ENCODE measurements at regions not wholly inside any gene's neighbourhood (a gene's known extent, or its start where the extent isn't known, plus 50 kb on each side); places are given as distances from the start of the nearest gene placed in this dataset.
"Not testable (repeated sequence)": the region's sequence is repeated elsewhere in the genome, so short reads cannot be mapped to it uniquely, and the experiment has no call there.

- CTCF ChIA-PET, result no interaction called here
- POLR2A ChIA-PET, result no interaction called here
Measured at GRCh38 chr18:34521040-34521439, 189.1 kb upstream of the DTNA start.

- ChIA-PET POLR2A (no interaction called here), CTCF (no interaction called here)
Measured at GRCh38 chr18:34522603-34523002, 187.5 kb upstream of the DTNA start.

- POLR2A ChIA-PET, result no interaction called here
- CTCF ChIA-PET, result no interaction called here
Measured at GRCh38 chr18:34525244-34525643, 184.9 kb upstream of the DTNA start.

GRCh38 chr18:34528177-34528576, 181.9 kb upstream of the DTNA start:
- ChIA-PET CTCF (no interaction called here), POLR2A (no interaction called here)

GRCh38 chr18:34529358-34530335, 180.5 kb upstream of the DTNA start:
- CTCF ChIA-PET, result no interaction called here
- POLR2A ChIA-PET, result no interaction called here

- ChIA-PET POLR2A (no interaction called here), CTCF (no interaction called here)
Measured at GRCh38 chr18:34531110-34531509, 179.0 kb upstream of the DTNA start.

- POLR2A ChIA-PET, CTCF ChIA-PET: not testable (repeated sequence)
Measured at GRCh38 chr18:34534642-34535041, 175.5 kb upstream of the DTNA start.

- ChIA-PET POLR2A (no interaction called here), CTCF (no interaction called here)
Measured at GRCh38 chr18:34540897-34541296, 169.2 kb upstream of the DTNA start.

GRCh38 chr18:34542625-34543024, 167.5 kb upstream of the DTNA start:
- POLR2A ChIA-PET, result no interaction called here
- CTCF ChIA-PET, result no interaction called here

- ChIA-PET POLR2A (no interaction called here), CTCF (no interaction called here)
Measured at GRCh38 chr18:34543356-34543755, 166.7 kb upstream of the DTNA start.

GRCh38 chr18:34543945-34544344, 166.2 kb upstream of the DTNA start:
- CTCF ChIA-PET, result no interaction called here
- POLR2A ChIA-PET, result no interaction called here

- CTCF ChIA-PET, result no interaction called here
Measured at GRCh38 chr18:34544930-34545329, 165.2 kb upstream of the DTNA start.

GRCh38 chr18:34548120-34548972, 161.8 kb upstream of the DTNA start:
- ChIA-PET POLR2A (no interaction called here), CTCF (no interaction called here)

More at GRCh38 chr18:34544930-34545329, 165.2 kb upstream of the DTNA start:
- POLR2A ChIA-PET, result no interaction called here

GRCh38 chr18:34548973-34549294, 161.2 kb upstream of the DTNA start:
- POLR2A ChIA-PET, result no interaction called here
- CTCF ChIA-PET, result no interaction called here

- ChIA-PET POLR2A (no interaction called here), CTCF (no interaction called here)
Measured at GRCh38 chr18:34549367-34549766, 160.7 kb upstream of the DTNA start.

GRCh38 chr18:34550156-34550555, 159.9 kb upstream of the DTNA start:
- ChIA-PET POLR2A (no interaction called here), CTCF (no interaction called here)

GRCh38 chr18:34550902-34551301, 159.2 kb upstream of the DTNA start:
- CTCF ChIA-PET, result no interaction called here
- POLR2A ChIA-PET, result no interaction called here

- ChIA-PET POLR2A (no interaction called here), CTCF (no interaction called here)
Measured at GRCh38 chr18:34551824-34552223, 158.3 kb upstream of the DTNA start.

GRCh38 chr18:34562252-34562870, 147.7 kb upstream of the DTNA start:
- ChIA-PET POLR2A (no interaction called here), CTCF (no interaction called here)

- ChIA-PET CTCF (no interaction called here), POLR2A (no interaction called here)
Measured at GRCh38 chr18:34567857-34568256, 142.2 kb upstream of the DTNA start.

- ChIA-PET CTCF (no interaction called here), POLR2A (no interaction called here)
Measured at GRCh38 chr18:34576622-34577021, 133.5 kb upstream of the DTNA start.

Data from activated CD8-positive, alpha-beta memory T cell treated with anti-CD3 and anti-CD28 coated beads for 36 hours (primary cell).